ENCODE measurements at regions not wholly inside any gene's neighbourhood (a gene's known extent, or its start where the extent isn't known, plus 50 kb on each side); places are given as distances from the start of the nearest gene placed in this dataset.
"Not testable (repeated sequence)": the region's sequence is repeated elsewhere in the genome, so short reads cannot be mapped to it uniquely, and the experiment has no call there.

DNA sequence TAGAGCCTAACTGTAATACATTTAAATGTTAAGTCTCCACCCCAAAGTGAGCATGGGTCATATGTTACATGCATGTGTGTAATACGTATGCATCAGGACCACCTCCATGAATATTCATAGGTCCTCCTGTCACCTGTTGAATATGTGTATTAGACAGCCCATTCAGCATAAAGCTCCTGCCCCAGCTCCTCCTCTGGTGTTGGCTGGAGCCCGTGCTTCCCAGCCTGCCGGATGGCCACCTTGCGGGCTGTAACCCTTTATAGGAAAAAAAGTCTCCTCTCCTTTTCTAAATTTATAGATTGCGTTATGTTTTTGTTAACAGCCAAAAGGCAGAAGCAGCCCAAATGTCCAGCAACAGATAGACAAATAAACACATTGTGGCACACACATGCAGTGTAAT is 299.5 kb downstream of the MED10 start:
- no peak overlapping the region for H3K27ac ChIP-seq (ENCODE audit: low read depth, low read length, severe bottlenecking)
- H3K4me1 ChIP-seq (ENCODE audit: control insufficient read depth, insufficient read depth, low read length, poor library complexity, severe bottlenecking), result peaks cover 8% of the 10 kb centered on the region
- H3K36me3 ChIP-seq (ENCODE audit: control insufficient read depth, insufficient read depth, low read length), result no peaks in the 10 kb centered on the region
- H3K4me3 ChIP-seq (ENCODE audit: extremely low read depth, insufficient read depth, low read length, poor library complexity, severe bottlenecking), result no peak overlapping the region
- H3K9me3 ChIP-seq (ENCODE audit: control insufficient read depth, low read length), result no peaks in the 10 kb centered on the region
- 63 to 75% methylated on average over 2 of the region's 5 CpGs for WGBS, 2 experiments (ENCODE audit: insufficient coverage in 2 of 2)

- Histone ChIP-seq H3K27ac (ENCODE audit: low read depth, low read length, severe bottlenecking) (no peak overlapping the region), H3K4me1 (ENCODE audit: control insufficient read depth, insufficient read depth, low read length, poor library complexity, severe bottlenecking) (no peaks in the 10 kb centered on the region), H3K36me3 (ENCODE audit: control insufficient read depth, insufficient read depth, low read length) (no peaks in the 10 kb centered on the region), H3K9me3 (ENCODE audit: control insufficient read depth, low read length) (no peaks in the 10 kb centered on the region), H3K4me3 (ENCODE audit: extremely low read depth, insufficient read depth, low read length, poor library complexity, severe bottlenecking) (no peak overlapping the region)
- 82 to 87% methylated on average over 2 to 4 of the region's 7 CpGs for WGBS, 2 experiments (ENCODE audit: insufficient coverage in 2 of 2)
Measured at GRCh38 chr5:6076341-6077239, 301.8 kb downstream of the MED10 start.

DNA sequence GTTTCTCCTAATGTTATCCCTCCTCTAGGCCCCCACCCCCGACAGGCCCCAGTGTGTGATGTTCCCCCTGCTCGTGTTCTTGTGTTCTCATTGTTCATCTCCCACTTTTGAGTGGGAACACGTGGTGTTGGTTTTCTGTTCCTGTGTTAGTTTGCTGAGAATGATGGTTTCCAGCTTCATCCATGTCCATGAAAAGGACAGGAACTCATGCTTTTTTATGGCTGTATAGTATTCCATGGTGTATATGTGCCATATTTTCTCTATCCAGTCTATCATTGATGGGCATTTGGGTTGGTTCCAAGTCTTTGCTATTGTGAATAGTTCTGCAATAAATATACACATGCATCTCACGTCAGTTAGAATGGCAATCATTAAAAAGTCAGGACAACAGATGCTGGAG is 305.9 kb downstream of the MED10 start:
- H3K9me3 ChIP-seq (ENCODE audit: control insufficient read depth, low read length); H3K4me1 ChIP-seq (ENCODE audit: control insufficient read depth, insufficient read depth, low read length, poor library complexity, severe bottlenecking); H3K36me3 ChIP-seq (ENCODE audit: control insufficient read depth, insufficient read depth, low read length); H3K27ac ChIP-seq (ENCODE audit: low read depth, low read length, severe bottlenecking); H3K4me3 ChIP-seq (ENCODE audit: extremely low read depth, insufficient read depth, low read length, poor library complexity, severe bottlenecking): not testable (repeated sequence)
- WGBS, 2 experiments (ENCODE audit: insufficient coverage in 2 of 2), result 83% methylated on average over 1 of the region's 4 CpGs; no CpG with 5 or more reads in 1 of the 2 experiments

GRCh38 chr5:6069496-6070185 is 308.7 kb downstream of the MED10 start:
- no peak overlapping the region for H3K4me3 ChIP-seq (ENCODE audit: extremely low read depth, insufficient read depth, low read length, poor library complexity, severe bottlenecking)
- no peaks in the 10 kb centered on the region for H3K36me3 ChIP-seq (ENCODE audit: control insufficient read depth, insufficient read depth, low read length)
- H3K9me3 ChIP-seq (ENCODE audit: control insufficient read depth, low read length), result no peaks in the 10 kb centered on the region
- H3K4me1 ChIP-seq (ENCODE audit: control insufficient read depth, insufficient read depth, low read length, poor library complexity, severe bottlenecking), result no peaks in the 10 kb centered on the region
- H3K27ac ChIP-seq (ENCODE audit: low read depth, low read length, severe bottlenecking), result no peak overlapping the region
- 33 to 62% methylated on average over 1 to 3 of the region's 4 CpGs for WGBS, 2 experiments (ENCODE audit: insufficient coverage in 2 of 2)

GRCh38 chr5:6066016-6066415 is 312.3 kb downstream of the MED10 start:
- H3K27ac ChIP-seq (ENCODE audit: low read depth, low read length, severe bottlenecking), result no peak overlapping the region

DNA sequence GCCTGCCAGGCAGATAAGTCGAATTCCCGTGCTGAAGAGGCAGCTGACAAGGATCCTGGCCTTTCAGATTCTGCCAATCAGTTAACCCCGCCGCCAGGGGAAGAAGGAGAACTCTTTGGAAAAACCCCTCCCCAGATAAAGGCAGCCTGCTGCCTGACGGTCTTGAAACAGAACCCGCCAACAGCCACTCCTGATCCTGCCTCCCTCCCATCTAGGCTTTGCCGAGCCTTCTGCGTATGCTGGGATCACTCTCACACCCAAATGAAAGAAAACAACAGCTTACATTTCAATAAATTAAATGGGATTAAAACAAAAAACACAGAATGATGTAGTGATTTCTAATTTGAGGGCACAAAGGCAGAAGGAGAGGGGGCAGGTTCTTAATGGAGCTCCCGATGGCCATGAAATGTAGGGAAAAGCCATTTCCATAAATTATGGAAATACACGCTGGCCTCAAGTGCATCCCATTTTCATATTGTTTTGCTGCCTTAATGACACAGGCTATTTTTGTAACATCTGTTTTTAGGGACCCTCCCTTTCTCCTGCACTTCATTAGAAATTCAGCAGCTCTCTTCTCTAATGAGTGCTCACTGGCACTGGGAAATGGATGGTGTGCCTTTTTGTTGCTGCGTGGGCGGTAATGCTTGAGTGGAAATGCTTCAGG is 319.1 kb downstream of the MED10 start:
- Histone ChIP-seq H3K4me1 (ENCODE audit: control insufficient read depth, insufficient read depth, low read length, poor library complexity, severe bottlenecking) (no peaks in the 10 kb centered on the region), H3K4me3 (ENCODE audit: extremely low read depth, insufficient read depth, low read length, poor library complexity, severe bottlenecking) (no peak overlapping the region), H3K27ac (ENCODE audit: low read depth, low read length, severe bottlenecking) (no peak overlapping the region), H3K36me3 (ENCODE audit: control insufficient read depth, insufficient read depth, low read length) (no peaks in the 10 kb centered on the region), H3K9me3 (ENCODE audit: control insufficient read depth, low read length) (no peaks in the 10 kb centered on the region)
- 74 to 77% methylated on average over 6 to 7 of the region's 12 CpGs for WGBS, 2 experiments (ENCODE audit: insufficient coverage in 2 of 2)

More at GRCh38 chr5:6066016-6066415, 312.3 kb downstream of the MED10 start:
- Histone ChIP-seq H3K4me1 (ENCODE audit: control insufficient read depth, insufficient read depth, low read length, poor library complexity, severe bottlenecking) (no peaks in the 10 kb centered on the region), H3K36me3 (ENCODE audit: control insufficient read depth, insufficient read depth, low read length) (no peaks in the 10 kb centered on the region), H3K4me3 (ENCODE audit: extremely low read depth, insufficient read depth, low read length, poor library complexity, severe bottlenecking) (no peak overlapping the region), H3K9me3 (ENCODE audit: control insufficient read depth, low read length) (no peaks in the 10 kb centered on the region)
- 88 to 100% methylated on average over 1 of the region's 1 CpG for WGBS, 2 experiments (ENCODE audit: insufficient coverage in 2 of 2)

- Histone ChIP-seq H3K4me3 (ENCODE audit: extremely low read depth, insufficient read depth, low read length, poor library complexity, severe bottlenecking) (no peak overlapping the region), H3K4me1 (ENCODE audit: control insufficient read depth, insufficient read depth, low read length, poor library complexity, severe bottlenecking) (no peaks in the 10 kb centered on the region), H3K27ac (ENCODE audit: low read depth, low read length, severe bottlenecking) (no peak overlapping the region), H3K9me3 (ENCODE audit: control insufficient read depth, low read length) (no peaks in the 10 kb centered on the region), H3K36me3 (ENCODE audit: control insufficient read depth, insufficient read depth, low read length) (no peaks in the 10 kb centered on the region)
- 96% methylated on average over 12 to 13 of the region's 14 CpGs for WGBS, 2 experiments (ENCODE audit: insufficient coverage in 2 of 2)
Measured at GRCh38 chr5:6058055-6058715, 320.2 kb downstream of the MED10 start.

- Histone ChIP-seq H3K4me3 (ENCODE audit: extremely low read depth, insufficient read depth, low read length, poor library complexity, severe bottlenecking) (no peak overlapping the region), H3K36me3 (ENCODE audit: control insufficient read depth, insufficient read depth, low read length) (no peaks in the 10 kb centered on the region), H3K4me1 (ENCODE audit: control insufficient read depth, insufficient read depth, low read length, poor library complexity, severe bottlenecking) (no peaks in the 10 kb centered on the region), H3K9me3 (ENCODE audit: control insufficient read depth, low read length) (no peaks in the 10 kb centered on the region), H3K27ac (ENCODE audit: low read depth, low read length, severe bottlenecking) (no peak overlapping the region)
- 73 to 94% methylated on average over 2 to 3 of the region's 4 CpGs for WGBS, 2 experiments (ENCODE audit: insufficient coverage in 2 of 2)
Measured at GRCh38 chr5:6056280-6056679, 322.1 kb downstream of the MED10 start.

DNA sequence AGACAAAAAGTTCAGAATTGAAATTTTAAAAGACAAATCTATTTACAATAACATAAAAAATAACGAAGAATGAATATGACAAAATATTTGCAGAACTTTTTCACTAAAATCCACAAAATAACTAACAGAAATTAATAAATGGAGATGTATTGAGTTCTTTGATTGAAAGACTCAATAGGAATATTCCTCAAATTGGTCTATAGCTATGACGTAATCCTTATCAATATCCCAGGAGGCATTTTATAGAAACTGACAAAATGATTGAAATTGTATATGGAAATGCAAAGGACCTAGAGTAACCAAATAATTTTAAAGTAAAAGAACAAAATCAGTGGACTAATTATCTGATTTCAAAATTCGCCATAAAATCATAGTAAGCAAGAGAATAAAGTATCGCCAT is 328.7 kb downstream of the MED10 start:
- WGBS, 2 experiments (ENCODE audit: insufficient coverage in 2 of 2), result no CpG with 5 or more reads among the region's 4 CpGs
- H3K4me1 ChIP-seq (ENCODE audit: control insufficient read depth, insufficient read depth, low read length, poor library complexity, severe bottlenecking), result no peaks in the 10 kb centered on the region
- H3K27ac ChIP-seq (ENCODE audit: low read depth, low read length, severe bottlenecking), result no peak overlapping the region
- H3K4me3 ChIP-seq (ENCODE audit: extremely low read depth, insufficient read depth, low read length, poor library complexity, severe bottlenecking), result no peak overlapping the region
- no peaks in the 10 kb centered on the region for H3K9me3 ChIP-seq (ENCODE audit: control insufficient read depth, low read length)
- no peaks in the 10 kb centered on the region for H3K36me3 ChIP-seq (ENCODE audit: control insufficient read depth, insufficient read depth, low read length)

GRCh38 chr5:6048746-6049145 is 329.6 kb downstream of the MED10 start:
- Histone ChIP-seq H3K4me1 (ENCODE audit: control insufficient read depth, insufficient read depth, low read length, poor library complexity, severe bottlenecking) (no peaks in the 10 kb centered on the region), H3K27ac (ENCODE audit: low read depth, low read length, severe bottlenecking) (no peak overlapping the region), H3K9me3 (ENCODE audit: control insufficient read depth, low read length) (no peaks in the 10 kb centered on the region), H3K36me3 (ENCODE audit: control insufficient read depth, insufficient read depth, low read length) (no peaks in the 10 kb centered on the region), H3K4me3 (ENCODE audit: extremely low read depth, insufficient read depth, low read length, poor library complexity, severe bottlenecking) (no peak overlapping the region)
- WGBS, 2 experiments (ENCODE audit: insufficient coverage in 2 of 2), result 33 to 79% methylated on average over 1 to 2 of the region's 2 CpGs

Measured in mesodermal cell (in vitro differentiated cells).